Activated T-cell treated with anti-CD3 and anti-CD28 coated beads, Interleukin-2, amount 50 U/mL, for 4 hours (primary cell): ENCODE measurements at regions not wholly inside any gene's neighbourhood (a gene's known extent, or its start where the extent isn't known, plus 50 kb on each side); places are given as distances from the start of the nearest gene placed in this dataset.
"Not testable (repeated sequence)": the region's sequence is repeated elsewhere in the genome, so short reads cannot be mapped to it uniquely, and the experiment has no call there.

ENCODE experiments used
- ATAC-seq, 2 donors: fragments of 200-7000 bp; cut with Tn5 transposase; one replicate each; pipeline ENCODE4 v1.10.0; 2021
- DNase-seq: peaks from one replicate; pipeline ENCODE4 v3.0.0-alpha.2; 2020
- H3K27me3 Mint-ChIP-seq: one replicate; pipeline ENCODE4 v1.8.0; 2021; ENCODE audit warnings: low read depth, mixed read lengths
- H3K36me3 Mint-ChIP-seq: one replicate; pipeline ENCODE4 v1.8.0; 2022; ENCODE audit warnings: mixed read lengths; ENCODE audit not compliant: insufficient read depth
- H3K4me1 Mint-ChIP-seq: one replicate; pipeline ENCODE4 v1.8.0; 2021; ENCODE audit warnings: low read depth, mixed read lengths
- H3K4me3 Mint-ChIP-seq: one replicate; pipeline ENCODE4 v1.8.0; 2021; ENCODE audit warnings: mild to moderate bottlenecking, moderate library complexity, mixed read lengths
- H3K9me3 Mint-ChIP-seq: one replicate; pipeline ENCODE4 v1.8.0; 2021; ENCODE audit warnings: mixed read lengths

- no peak for ATAC-seq
- Mint-ChIP-seq H3K4me3 (no peak overlapping the region), H3K36me3 (no peaks in the 10 kb centered on the region), H3K27me3 (peaks cover 14% of the 10 kb centered on the region), H3K4me1 (no peaks in the 10 kb centered on the region), H3K9me3 (peaks cover 4% of the 10 kb centered on the region)
- DNase-seq, result no peak
Measured at GRCh38 chr20:5390720-5391119, 74.0 kb upstream of the PROKR2 start.

GRCh38 chr20:5386846-5387245 lies 70.1 kb upstream of the PROKR2 start:
- not testable (repeated sequence) for H3K4me3 Mint-ChIP-seq, H3K4me1 Mint-ChIP-seq, DNase-seq, H3K36me3 Mint-ChIP-seq, ATAC-seq
- Mint-ChIP-seq H3K9me3 (peaks cover 15% of the 10 kb centered on the region), H3K27me3 (peaks cover 17% of the 10 kb centered on the region)

- Mint-ChIP-seq H3K9me3 (peaks cover 11% of the 10 kb centered on the region), H3K27me3 (peaks cover 16% of the 10 kb centered on the region)
- not testable (repeated sequence) for ATAC-seq, H3K4me1 Mint-ChIP-seq, H3K36me3 Mint-ChIP-seq, H3K4me3 Mint-ChIP-seq, DNase-seq
Measured at GRCh38 chr20:5381527-5381926, 64.8 kb upstream of the PROKR2 start.

GRCh38 chr20:5377484-5377883 lies 60.7 kb upstream of the PROKR2 start:
- Mint-ChIP-seq H3K4me1 (no peaks in the 10 kb centered on the region), H3K27me3 (peaks cover 13% of the 10 kb centered on the region), H3K36me3 (no peaks in the 10 kb centered on the region), H3K9me3 (no peaks in the 10 kb centered on the region), H3K4me3 (no peak overlapping the region)
- ATAC-seq (no peak), DNase-seq (no peak)

GRCh38 chr20:5376228-5376627 lies 59.5 kb upstream of the PROKR2 start:
- H3K27me3 Mint-ChIP-seq, result peaks cover 8% of the 10 kb centered on the region
- ATAC-seq (no peak), DNase-seq (no peak)
- no peaks in the 10 kb centered on the region for H3K9me3 Mint-ChIP-seq
- H3K36me3 Mint-ChIP-seq, result no peaks in the 10 kb centered on the region
- H3K4me3 Mint-ChIP-seq, result no peak overlapping the region
- no peaks in the 10 kb centered on the region for H3K4me1 Mint-ChIP-seq

- H3K4me3 Mint-ChIP-seq, result no peak overlapping the region
- no peaks in the 10 kb centered on the region for H3K9me3 Mint-ChIP-seq
- H3K4me1 Mint-ChIP-seq, result no peaks in the 10 kb centered on the region
Measured at GRCh38 chr20:5374171-5374570, 57.4 kb upstream of the PROKR2 start.

GRCh38 chr20:5372371-5372770 lies 55.6 kb upstream of the PROKR2 start:
- H3K36me3 Mint-ChIP-seq, result no peaks in the 10 kb centered on the region
- H3K9me3 Mint-ChIP-seq, result no peaks in the 10 kb centered on the region
- no peaks in the 10 kb centered on the region for H3K4me1 Mint-ChIP-seq

More at GRCh38 chr20:5374171-5374570, 57.4 kb upstream of the PROKR2 start:
- no peak for DNase-seq
- peaks cover 7% of the 10 kb centered on the region for H3K27me3 Mint-ChIP-seq
- H3K36me3 Mint-ChIP-seq, result no peaks in the 10 kb centered on the region
- no peak for ATAC-seq

GRCh38 chr20:5369629-5370028 lies 52.9 kb upstream of the PROKR2 start:
- ATAC-seq (peak in 1 of 2 donors; percentile 37), DNase-seq (no peak)
- H3K27me3 Mint-ChIP-seq, result peaks cover 16% of the 10 kb centered on the region
- no peak overlapping the region for H3K4me3 Mint-ChIP-seq
- H3K36me3 Mint-ChIP-seq, result no peaks in the 10 kb centered on the region
- H3K9me3 Mint-ChIP-seq, result peaks cover 11% of the 10 kb centered on the region
- H3K4me1 Mint-ChIP-seq, result no peaks in the 10 kb centered on the region

More at GRCh38 chr20:5372371-5372770, 55.6 kb upstream of the PROKR2 start:
- Mint-ChIP-seq H3K4me3 (no peak overlapping the region), H3K27me3 (peaks cover 3% of the 10 kb centered on the region)
- DNase-seq (no peak), ATAC-seq (no peak)
